ENCODE measurements at regions not wholly inside any gene's neighbourhood (a gene's known extent, or its start where the extent isn't known, plus 50 kb on each side); places are given as distances from the start of the nearest gene placed in this dataset.

DNA sequence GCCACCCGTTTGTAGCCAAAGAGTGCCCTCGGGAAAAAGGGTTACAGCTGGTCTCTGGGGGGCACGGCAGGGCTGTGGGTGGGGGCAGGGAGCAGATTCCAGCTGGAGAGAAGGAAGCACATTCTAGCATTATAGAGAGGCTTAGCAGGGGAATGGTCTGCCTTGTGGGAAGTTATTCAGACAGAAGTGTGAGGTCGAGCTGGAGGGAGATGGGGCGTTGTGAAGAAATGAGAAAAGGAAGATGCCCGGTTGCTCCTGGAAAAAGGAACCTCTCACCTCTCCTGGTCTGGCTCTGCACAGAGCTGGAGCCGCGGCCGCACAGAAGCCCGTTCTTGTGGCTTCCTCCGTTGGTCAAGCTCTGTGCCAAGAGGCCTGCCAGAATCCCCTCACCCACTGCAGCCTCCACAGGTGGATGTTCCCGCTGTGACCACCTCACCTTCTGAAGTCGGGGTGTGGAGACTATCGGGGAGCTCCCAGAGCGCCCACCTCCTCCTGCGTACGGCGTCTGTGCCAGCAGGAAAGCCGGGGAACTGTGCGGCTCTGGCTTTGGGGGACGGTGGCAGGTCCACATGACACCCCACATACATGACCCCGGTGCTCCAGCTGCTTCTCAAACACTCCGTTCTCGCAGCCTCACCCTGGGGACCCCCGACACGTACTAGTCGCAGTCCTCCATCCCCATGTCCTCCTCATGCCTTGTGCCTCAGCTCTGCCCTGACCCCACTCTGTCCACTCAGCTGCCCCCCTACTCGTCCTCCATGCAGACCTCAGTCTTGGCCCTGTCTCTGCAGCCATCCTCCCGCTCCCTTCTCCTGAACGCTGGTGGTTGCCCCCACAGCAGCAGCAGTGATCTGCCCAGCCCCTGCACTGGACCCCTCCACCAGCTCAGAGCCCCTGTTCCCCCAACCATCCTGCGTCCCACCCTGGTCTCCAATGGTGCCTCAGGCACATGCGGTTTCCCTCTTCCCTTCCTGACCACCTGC, 52.2 kb upstream of the HGFAC start:
- TF ChIP-seq, protein P1, sequence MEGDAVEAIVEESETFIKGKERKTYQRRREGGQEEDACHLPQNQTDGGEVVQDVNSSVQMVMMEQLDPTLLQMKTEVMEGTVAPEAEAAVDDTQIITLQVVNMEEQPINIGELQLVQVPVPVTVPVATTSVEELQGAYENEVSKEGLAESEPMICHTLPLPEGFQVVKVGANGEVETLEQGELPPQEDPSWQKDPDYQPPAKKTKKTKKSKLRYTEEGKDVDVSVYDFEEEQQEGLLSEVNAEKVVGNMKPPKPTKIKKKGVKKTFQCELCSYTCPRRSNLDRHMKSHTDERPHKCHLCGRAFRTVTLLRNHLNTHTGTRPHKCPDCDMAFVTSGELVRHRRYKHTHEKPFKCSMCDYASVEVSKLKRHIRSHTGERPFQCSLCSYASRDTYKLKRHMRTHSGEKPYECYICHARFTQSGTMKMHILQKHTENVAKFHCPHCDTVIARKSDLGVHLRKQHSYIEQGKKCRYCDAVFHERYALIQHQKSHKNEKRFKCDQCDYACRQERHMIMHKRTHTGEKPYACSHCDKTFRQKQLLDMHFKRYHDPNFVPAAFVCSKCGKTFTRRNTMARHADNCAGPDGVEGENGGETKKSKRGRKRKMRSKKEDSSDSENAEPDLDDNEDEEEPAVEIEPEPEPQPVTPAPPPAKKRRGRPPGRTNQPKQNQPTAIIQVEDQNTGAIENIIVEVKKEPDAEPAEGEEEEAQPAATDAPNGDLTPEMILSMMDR (IDR thresholded peaks at IDR 0.05 in 8 of 11, conservative IDR thresholded peaks at IDR 0.05 in 3 of 11) = no peak
- TF ChIP-seq POLR2A (IDR thresholded peaks at IDR 0.05) = no peak

All from spleen (tissue), 7 donors.